HepG2 (cell line): ENCODE measurements at regions not wholly inside any gene's neighbourhood (a gene's known extent, or its start where the extent isn't known, plus 50 kb on each side); places are given as distances from the start of the nearest gene placed in this dataset.
A peak's percentile ranks its signal among the peaks of the same experiment; 100 is the strongest.

Source experiments
- AGO2 ChIP-seq: fragments of 200-400 bp; formaldehyde crosslinking; optimal IDR thresholded peaks from 2 replicates; pipeline ENCODE3; 2017; ENCODE audit warnings: mild to moderate bottlenecking, low read depth, low read length, moderate library complexity
- AKNA ChIP-seq: sonication (generic); formaldehyde crosslinking; IDR thresholded peaks from 2 replicates; pipeline ENCODE4 v1.4.0; 2020; ENCODE audit warnings: missing genetic modification reagents, borderline replicate concordance
- JDP2 ChIP-seq: sonication (generic); formaldehyde crosslinking; IDR thresholded peaks from 2 replicates; pipeline ENCODE4 v1.8.1; 2022; ENCODE audit warnings: missing genetic modification reagents, borderline replicate concordance
- KDM5A ChIP-seq: fragments of 200-600 bp; sonication (generic); IDR thresholded peaks from 2 replicates; pipeline ENCODE4 v1.7.0; 2018; ENCODE audit warnings: antibody characterized with exemption, mild to moderate bottlenecking, low read length, borderline replicate concordance
- MEIS1 ChIP-seq: sonication (generic); formaldehyde crosslinking; IDR thresholded peaks from 2 replicates; pipeline ENCODE4 v1.9.0; 2021; ENCODE audit warnings: mild to moderate bottlenecking, missing genetic modification reagents, moderate library complexity, borderline replicate concordance
- MTF2 ChIP-seq: sonication (generic); formaldehyde crosslinking; IDR thresholded peaks from 2 replicates; pipeline ENCODE4 v1.5.0; 2020; ENCODE audit warnings: missing genetic modification reagents, borderline replicate concordance
- MYNN ChIP-seq: sonication (generic); formaldehyde crosslinking; IDR thresholded peaks from 2 replicates; pipeline ENCODE4 v1.4.0; 2020; ENCODE audit warnings: mild to moderate bottlenecking, low read depth, missing genetic modification reagents
- PHF8 ChIP-seq: sonication (generic); formaldehyde crosslinking; IDR thresholded peaks from 2 replicates; pipeline ENCODE4 v1.5.0; 2020; ENCODE audit warnings: missing genetic modification reagents
- RCOR2 ChIP-seq: IDR thresholded peaks from 2 replicates; pipeline ENCODE4 v1.6.1; 2016; ENCODE audit warnings: missing biosample characterization, missing genetic modification reagents
- REPIN1 ChIP-seq: sonication (generic); formaldehyde crosslinking; IDR thresholded peaks from 2 replicates; pipeline ENCODE4 v1.8.0; 2022; ENCODE audit warnings: missing genetic modification reagents, low read depth, mild to moderate bottlenecking, borderline replicate concordance
- RXRB ChIP-seq: IDR thresholded peaks from 2 replicates; pipeline ENCODE4 v1.6.1; 2016; ENCODE audit warnings: borderline replicate concordance, missing genetic modification reagents, missing compliant biosample characterization
- THAP11 ChIP-seq: IDR thresholded peaks from 2 replicates; pipeline ENCODE4 v1.6.1; 2016; ENCODE audit warnings: missing biosample characterization, missing genetic modification reagents
- ZBED4 ChIP-seq: sonication (generic); formaldehyde crosslinking; IDR thresholded peaks from 2 replicates; pipeline ENCODE4 v1.4.0; 2020; ENCODE audit warnings: missing genetic modification reagents, borderline replicate concordance
- ZC3H13 ChIP-seq: sonication (generic); formaldehyde crosslinking; IDR thresholded peaks from 2 replicates; pipeline ENCODE4 v1.8.1; 2023; ENCODE audit warnings: mild to moderate bottlenecking, missing genetic modification reagents, moderate library complexity
- ZFP37 ChIP-seq: sonication (generic); formaldehyde crosslinking; IDR thresholded peaks from 2 replicates; pipeline ENCODE4 v1.4.0; 2020; ENCODE audit warnings: missing genetic modification reagents, borderline replicate concordance
- ZFY ChIP-seq: sonication (generic); formaldehyde crosslinking; IDR thresholded peaks from 2 replicates; pipeline ENCODE4 v1.4.0; 2020; ENCODE audit warnings: missing genetic modification reagents
- ZNF572 ChIP-seq: sonication (generic); formaldehyde crosslinking; IDR thresholded peaks from 2 replicates; pipeline ENCODE4 v1.5.1; 2020; ENCODE audit warnings: mild to moderate bottlenecking, missing genetic modification reagents
- ZNF674 ChIP-seq: sonication (generic); formaldehyde crosslinking; IDR thresholded peaks from 2 replicates; pipeline ENCODE4 v1.5.0; 2020; ENCODE audit warnings: low read depth, mild to moderate bottlenecking, missing genetic modification reagents
- ZNF7 ChIP-seq: IDR thresholded peaks from 2 replicates; pipeline ENCODE4 v1.6.1; 2016; ENCODE audit warnings: missing biosample characterization, missing genetic modification reagents
- TF ChIP-seq, protein P1 (sequence below): IDR thresholded peaks from 2 replicates; pipeline ENCODE4 v1.6.1; 2018; ENCODE audit warnings: missing genetic modification reagents
- TF ChIP-seq, protein P2 (sequence below): sonication (generic); formaldehyde crosslinking; IDR thresholded peaks from 2 replicates; pipeline ENCODE4 v1.4.0; 2020; ENCODE audit warnings: mild to moderate bottlenecking, missing genetic modification reagents

DNA sequence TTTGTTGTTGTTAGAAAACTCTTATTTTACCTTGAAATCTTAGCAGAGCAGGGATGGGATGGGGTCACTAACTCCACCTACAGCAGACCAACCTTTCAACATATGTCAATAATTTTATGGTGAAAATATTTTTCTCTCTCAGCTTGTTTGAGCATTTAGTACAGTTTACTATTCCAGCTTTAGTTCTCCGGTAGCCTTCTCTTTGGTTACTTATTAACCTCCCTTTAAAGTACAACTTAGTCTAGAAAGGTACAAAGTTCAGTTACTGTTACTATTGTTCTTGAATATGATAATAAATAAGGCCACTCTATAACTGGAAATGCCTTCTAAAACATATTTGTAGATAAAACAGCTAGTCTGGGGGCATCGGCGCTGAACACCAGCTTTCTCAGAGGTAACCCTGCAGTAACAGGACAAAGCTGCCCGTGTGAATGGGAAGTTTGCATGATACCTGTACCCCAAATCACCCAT is 233.3 kb downstream of the PCSK1 start (continued):
- no peak for TF ChIP-seq AKNA (CRISPR knock-in tag)
- TF ChIP-seq AGO2 = no peak
- TF ChIP-seq, protein P1, sequence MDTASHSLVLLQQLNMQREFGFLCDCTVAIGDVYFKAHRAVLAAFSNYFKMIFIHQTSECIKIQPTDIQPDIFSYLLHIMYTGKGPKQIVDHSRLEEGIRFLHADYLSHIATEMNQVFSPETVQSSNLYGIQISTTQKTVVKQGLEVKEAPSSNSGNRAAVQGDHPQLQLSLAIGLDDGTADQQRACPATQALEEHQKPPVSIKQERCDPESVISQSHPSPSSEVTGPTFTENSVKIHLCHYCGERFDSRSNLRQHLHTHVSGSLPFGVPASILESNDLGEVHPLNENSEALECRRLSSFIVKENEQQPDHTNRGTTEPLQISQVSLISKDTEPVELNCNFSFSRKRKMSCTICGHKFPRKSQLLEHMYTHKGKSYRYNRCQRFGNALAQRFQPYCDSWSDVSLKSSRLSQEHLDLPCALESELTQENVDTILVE (CRISPR knock-in tag) = no peak
- no peak for TF ChIP-seq JDP2 (CRISPR knock-in tag)
- TF ChIP-seq MEIS1 (CRISPR knock-in tag) = no peak
- no peak for TF ChIP-seq ZNF7 (CRISPR knock-in tag)
- TF ChIP-seq MYNN = no peak
- TF ChIP-seq RCOR2 (CRISPR knock-in tag) = peak; percentile 57; the same call in 1 of the 2 replicates
- TF ChIP-seq ZBED4 (CRISPR knock-in tag) = no peak
- TF ChIP-seq MTF2 = no peak
- no peak for TF ChIP-seq ZC3H13
- TF ChIP-seq REPIN1 = no peak; the same call in 1 of the 2 replicates
- peak; percentile 38; the same call in 1 of the 2 replicates for TF ChIP-seq RXRB (CRISPR knock-in tag)
- no peak for TF ChIP-seq ZNF572 (CRISPR knock-in tag)
- no peak for TF ChIP-seq PHF8 (CRISPR knock-in tag)
- no peak for TF ChIP-seq ZFP37 (CRISPR knock-in tag)
- no peak for TF ChIP-seq THAP11 (CRISPR knock-in tag)
- TF ChIP-seq, protein P2, sequence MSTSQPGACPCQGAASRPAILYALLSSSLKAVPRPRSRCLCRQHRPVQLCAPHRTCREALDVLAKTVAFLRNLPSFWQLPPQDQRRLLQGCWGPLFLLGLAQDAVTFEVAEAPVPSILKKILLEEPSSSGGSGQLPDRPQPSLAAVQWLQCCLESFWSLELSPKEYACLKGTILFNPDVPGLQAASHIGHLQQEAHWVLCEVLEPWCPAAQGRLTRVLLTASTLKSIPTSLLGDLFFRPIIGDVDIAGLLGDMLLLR (CRISPR knock-in tag) = no peak
- TF ChIP-seq ZFY (CRISPR knock-in tag) = no peak
- no peak for TF ChIP-seq KDM5A
- no peak for TF ChIP-seq ZNF674 (CRISPR knock-in tag)
